ENCODE measurements at regions not wholly inside any gene's neighbourhood (a gene's known extent, or its start where the extent isn't known, plus 50 kb on each side); places are given as distances from the start of the nearest gene placed in this dataset.

DNA sequence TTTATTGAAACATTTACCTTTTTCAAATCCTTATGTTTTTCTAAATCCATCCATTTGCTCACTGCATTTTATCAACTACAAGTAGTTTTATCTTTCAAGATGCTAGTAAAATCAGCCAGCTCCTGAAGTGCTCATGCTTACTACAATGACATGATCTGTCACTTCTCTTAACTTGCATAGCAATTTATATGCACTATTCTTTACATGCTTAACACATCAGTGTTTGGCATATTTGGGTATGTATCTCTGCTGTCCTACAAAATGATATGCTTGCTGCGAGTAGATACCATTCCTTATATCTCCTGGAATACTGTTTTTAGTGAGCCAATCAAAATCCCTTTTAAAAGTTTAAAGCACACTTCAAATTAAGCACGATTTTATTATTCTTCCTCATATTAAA is 2726.8 kb downstream of the PCDH7 start (continued):
- no peak for TF ChIP-seq KDM4A (IDR thresholded peaks at IDR 0.05; ENCODE audit: low read depth, low read length, severe bottlenecking)
- TF ChIP-seq CBX5 (IDR thresholded peaks at IDR 0.05; ENCODE audit: low read depth, low read length), result no peak
- no peak for TF ChIP-seq EP300 (IDR thresholded peaks at IDR 0.05; ENCODE audit: borderline replicate concordance in 1 of 2, low read depth in 2 of 2, low read length in 2 of 2)
- TF ChIP-seq GABPA (IDR thresholded peaks at IDR 0.05; ENCODE audit: borderline replicate concordance, insufficient read depth, low read length), result no peak
